ENCODE measurements at regions not wholly inside any gene's neighbourhood (a gene's known extent, or its start where the extent isn't known, plus 50 kb on each side); places are given as distances from the start of the nearest gene placed in this dataset.

GRCh38 chr10:83166344-83166743, 973.0 kb upstream of the GHITM start:
- DNase-seq, result no peak

- no peak for DNase-seq
Observed at GRCh38 chr10:83167081-83167480, 972.2 kb upstream of the GHITM start.

- no peak for DNase-seq
Observed at GRCh38 chr10:83176901-83177300, 962.4 kb upstream of the GHITM start.

- no peak for DNase-seq
Observed at GRCh38 chr10:83178526-83178925, 960.8 kb upstream of the GHITM start.

GRCh38 chr10:83179371-83179770, 959.9 kb upstream of the GHITM start:
- DNase-seq, result no peak

GRCh38 chr10:83182076-83182475, 957.2 kb upstream of the GHITM start:
- DNase-seq, result no peak

GRCh38 chr10:83184641-83185040, 954.7 kb upstream of the GHITM start:
- DNase-seq, result no peak

GRCh38 chr10:83190614-83191013, 948.7 kb upstream of the GHITM start:
- no peak for DNase-seq

GRCh38 chr10:83193026-83193425, 946.3 kb upstream of the GHITM start:
- DNase-seq, result no peak

GRCh38 chr10:83195021-83195420, 944.3 kb upstream of the GHITM start:
- DNase-seq, result no peak

GRCh38 chr10:83199374-83199773, 939.9 kb upstream of the GHITM start:
- DNase-seq, result no peak

- DNase-seq, result no peak
Observed at GRCh38 chr10:83205861-83206260, 933.4 kb upstream of the GHITM start.

GRCh38 chr10:83212632-83213334, 926.5 kb upstream of the GHITM start:
- no peak for DNase-seq

GRCh38 chr10:83214136-83214535, 925.2 kb upstream of the GHITM start:
- DNase-seq, result no peak

- no peak for DNase-seq
Observed at GRCh38 chr10:83218205-83218604, 921.1 kb upstream of the GHITM start.

- no peak for DNase-seq
Observed at GRCh38 chr10:83222300-83222699, 917.0 kb upstream of the GHITM start.

GRCh38 chr10:83222832-83223742, 916.2 kb upstream of the GHITM start:
- DNase-seq, result no peak

- DNase-seq, result no peak
Observed at GRCh38 chr10:83225781-83226180, 913.5 kb upstream of the GHITM start.

GRCh38 chr10:83229991-83230390, 909.3 kb upstream of the GHITM start:
- DNase-seq, result no peak

- no peak for DNase-seq
Observed at GRCh38 chr10:83233691-83234090, 905.6 kb upstream of the GHITM start.

GRCh38 chr10:83248106-83248631, 891.1 kb upstream of the GHITM start:
- DNase-seq, result no peak

- no peak for DNase-seq
Observed at GRCh38 chr10:83250396-83250795, 888.9 kb upstream of the GHITM start.

- DNase-seq, result no peak
Observed at GRCh38 chr10:83252169-83252568, 887.1 kb upstream of the GHITM start.

- DNase-seq, result no peak
Observed at GRCh38 chr10:83252596-83252995, 886.7 kb upstream of the GHITM start.

Measured in kidney glomerular epithelial cell (primary cell).